ENCODE measurements at regions not wholly inside any gene's neighbourhood (a gene's known extent, or its start where the extent isn't known, plus 50 kb on each side); places are given as distances from the start of the nearest gene placed in this dataset.
"Not testable (repeated sequence)": the region's sequence is repeated elsewhere in the genome, so short reads cannot be mapped to it uniquely, and the experiment has no call there.

GRCh38 chr6:60758725-60759124 lies 1527.3 kb downstream of the KHDRBS2 start:
- H3K4me3 ChIP-seq (ENCODE audit: low read length); H3K4me1 ChIP-seq (ENCODE audit: control insufficient read depth, insufficient read depth, low read length); H3K9me3 ChIP-seq (replicated peaks; ENCODE audit: control insufficient read depth, low read depth, low read length); DNase-seq; H3K27ac ChIP-seq (ENCODE audit: low read length); H3K36me3 ChIP-seq (ENCODE audit: control insufficient read depth, insufficient read depth, low read length); H3K27me3 ChIP-seq (ENCODE audit: control insufficient read depth, insufficient read depth, low read length): not testable (repeated sequence)
- no CpG with 5 or more reads among the region's 9 CpGs for WGBS (ENCODE audit: insufficient coverage)

DNA sequence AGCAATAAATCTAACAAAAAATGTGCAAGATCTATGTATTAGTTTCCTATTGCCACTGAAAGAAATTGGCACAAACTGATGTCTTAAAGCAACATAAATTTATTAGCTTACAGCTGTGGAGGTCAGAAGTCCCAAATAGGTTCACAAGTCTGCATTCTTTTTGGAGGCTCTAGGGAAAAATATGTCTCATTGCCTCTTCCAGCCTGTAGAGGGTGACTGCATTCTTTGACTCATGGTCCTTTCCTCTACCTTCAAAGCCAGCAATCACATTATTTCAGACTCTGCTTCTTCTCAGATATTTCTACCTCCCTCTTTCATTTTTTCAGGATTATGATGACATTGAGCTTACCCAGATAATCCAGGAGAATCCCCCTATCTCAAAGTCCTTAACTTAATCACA lies 1531.1 kb downstream of the KHDRBS2 start:
- Histone ChIP-seq H3K36me3 (ENCODE audit: control insufficient read depth, insufficient read depth, low read length) (no peaks in the 10 kb centered on the region), H3K27ac (ENCODE audit: low read length) (no peak overlapping the region), H3K27me3 (ENCODE audit: control insufficient read depth, insufficient read depth, low read length) (no peaks in the 10 kb centered on the region), H3K9me3 (replicated peaks; ENCODE audit: control insufficient read depth, low read depth, low read length) (peaks cover 6% of the 10 kb centered on the region), H3K4me1 (ENCODE audit: control insufficient read depth, insufficient read depth, low read length) (no peaks in the 10 kb centered on the region), H3K4me3 (ENCODE audit: low read length) (no peak overlapping the region)
- DNase-seq = no peak

GRCh38 chr6:60750353-60751081 lies 1535.5 kb downstream of the KHDRBS2 start:
- H3K27me3 ChIP-seq (ENCODE audit: control insufficient read depth, insufficient read depth, low read length); H3K36me3 ChIP-seq (ENCODE audit: control insufficient read depth, insufficient read depth, low read length); H3K27ac ChIP-seq (ENCODE audit: low read length); H3K4me3 ChIP-seq (ENCODE audit: low read length); DNase-seq; H3K9me3 ChIP-seq (replicated peaks; ENCODE audit: control insufficient read depth, low read depth, low read length); H3K4me1 ChIP-seq (ENCODE audit: control insufficient read depth, insufficient read depth, low read length): not testable (repeated sequence)
- WGBS (ENCODE audit: insufficient coverage) = no CpG with 5 or more reads among the region's 7 CpGs

DNA sequence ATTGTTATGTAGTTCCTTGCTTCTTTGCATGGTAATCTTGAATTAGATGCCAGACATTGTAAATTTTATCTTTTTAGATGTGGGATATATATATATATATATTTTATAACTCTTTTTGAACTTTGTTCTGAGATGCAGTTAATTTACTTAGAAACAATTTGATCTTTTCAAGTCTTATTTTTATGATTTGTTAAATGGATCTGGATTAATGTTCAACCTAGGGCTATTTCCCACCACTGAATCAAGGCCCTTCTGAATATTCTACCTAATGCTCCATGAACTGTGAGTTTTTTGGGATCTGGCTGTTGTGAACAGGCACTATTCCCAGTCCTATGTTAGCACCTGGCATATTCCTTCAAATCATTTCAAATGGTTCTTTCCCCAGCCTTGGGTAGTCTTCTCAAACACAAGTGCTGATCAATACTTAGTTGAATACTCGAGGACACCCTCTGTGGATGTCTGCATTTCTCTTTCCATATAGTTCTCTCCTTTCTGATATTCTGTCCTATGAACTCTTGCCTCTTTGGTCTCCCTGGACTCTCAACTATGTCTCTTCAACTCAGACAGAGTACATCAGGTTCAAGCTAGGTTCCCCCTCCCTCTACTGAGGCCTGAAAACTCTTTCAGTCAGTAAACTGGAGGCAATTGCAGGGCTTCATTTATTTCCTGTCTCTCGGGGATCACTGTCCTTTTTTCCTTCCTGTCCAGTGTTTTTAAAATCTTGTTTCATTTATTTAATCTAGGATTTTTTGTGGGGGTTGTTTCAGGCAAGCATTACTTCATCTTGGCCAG lies 1538.1 kb downstream of the KHDRBS2 start:
- peak; percentile 11 for DNase-seq
- H3K27me3 ChIP-seq (ENCODE audit: control insufficient read depth, insufficient read depth, low read length); H3K4me1 ChIP-seq (ENCODE audit: control insufficient read depth, insufficient read depth, low read length); H3K9me3 ChIP-seq (replicated peaks; ENCODE audit: control insufficient read depth, low read depth, low read length); H3K36me3 ChIP-seq (ENCODE audit: control insufficient read depth, insufficient read depth, low read length); H3K4me3 ChIP-seq (ENCODE audit: low read length); H3K27ac ChIP-seq (ENCODE audit: low read length): not testable (repeated sequence)
- WGBS (ENCODE audit: insufficient coverage) = 45% methylated on average over 1 of the region's 2 CpGs

- WGBS (ENCODE audit: insufficient coverage) = 67% methylated on average over 2 of the region's 2 CpGs
- not testable (repeated sequence) for DNase-seq; H3K4me3 ChIP-seq (ENCODE audit: low read length); H3K36me3 ChIP-seq (ENCODE audit: control insufficient read depth, insufficient read depth, low read length); H3K27ac ChIP-seq (ENCODE audit: low read length); H3K4me1 ChIP-seq (ENCODE audit: control insufficient read depth, insufficient read depth, low read length); H3K9me3 ChIP-seq (replicated peaks; ENCODE audit: control insufficient read depth, low read depth, low read length); H3K27me3 ChIP-seq (ENCODE audit: control insufficient read depth, insufficient read depth, low read length)
Observed at GRCh38 chr6:60737764-60738425, 1548.1 kb downstream of the KHDRBS2 start.

GRCh38 chr6:60737315-60737714 lies 1548.7 kb downstream of the KHDRBS2 start:
- peak; percentile 3 for DNase-seq
- H3K27ac ChIP-seq (ENCODE audit: low read length); H3K9me3 ChIP-seq (replicated peaks; ENCODE audit: control insufficient read depth, low read depth, low read length); H3K36me3 ChIP-seq (ENCODE audit: control insufficient read depth, insufficient read depth, low read length); H3K4me3 ChIP-seq (ENCODE audit: low read length); H3K4me1 ChIP-seq (ENCODE audit: control insufficient read depth, insufficient read depth, low read length); H3K27me3 ChIP-seq (ENCODE audit: control insufficient read depth, insufficient read depth, low read length): not testable (repeated sequence)
- WGBS (ENCODE audit: insufficient coverage) = 62% methylated on average over 4 of the region's 6 CpGs

- H3K9me3 ChIP-seq (replicated peaks; ENCODE audit: control insufficient read depth, low read depth, low read length); H3K36me3 ChIP-seq (ENCODE audit: control insufficient read depth, insufficient read depth, low read length); H3K27me3 ChIP-seq (ENCODE audit: control insufficient read depth, insufficient read depth, low read length); DNase-seq; H3K4me3 ChIP-seq (ENCODE audit: low read length); H3K4me1 ChIP-seq (ENCODE audit: control insufficient read depth, insufficient read depth, low read length); H3K27ac ChIP-seq (ENCODE audit: low read length): not testable (repeated sequence)
- no CpG with 5 or more reads among the region's 5 CpGs for WGBS (ENCODE audit: insufficient coverage)
Observed at GRCh38 chr6:60723935-60724334, 1562.1 kb downstream of the KHDRBS2 start.

GRCh38 chr6:60695232-60695631 lies 1590.8 kb downstream of the KHDRBS2 start:
- peaks cover 2% of the 10 kb centered on the region for H3K9me3 ChIP-seq (replicated peaks; ENCODE audit: control insufficient read depth, low read depth, low read length)
- no peak for DNase-seq
- 64% methylated on average over 4 of the region's 4 CpGs for WGBS (ENCODE audit: insufficient coverage)

DNA sequence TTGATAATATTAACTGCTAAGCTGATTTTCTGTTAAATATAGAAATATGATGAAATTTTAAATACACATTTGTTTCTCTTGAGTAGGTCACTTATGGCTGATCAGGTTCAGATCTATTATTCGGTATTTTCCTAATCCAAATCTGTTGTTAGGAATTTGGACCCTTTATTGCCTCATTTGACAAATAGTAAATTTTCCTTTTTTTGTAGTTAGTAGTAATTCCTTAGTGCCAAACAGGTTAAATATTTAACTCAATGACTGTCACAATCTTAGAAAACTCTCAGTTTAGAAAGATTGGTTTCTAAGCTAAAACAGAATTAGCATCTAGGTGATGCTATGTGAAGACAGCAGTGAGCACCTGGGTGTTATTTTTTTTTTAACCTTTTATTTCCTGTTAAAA lies 1598.9 kb downstream of the KHDRBS2 start:
- WGBS (ENCODE audit: insufficient coverage) = no CpG with 5 or more reads among the region's 1 CpG
- H3K27ac ChIP-seq (ENCODE audit: low read length) = no peak overlapping the region
- H3K9me3 ChIP-seq (replicated peaks; ENCODE audit: control insufficient read depth, low read depth, low read length) = no peaks in the 10 kb centered on the region
- H3K27me3 ChIP-seq (ENCODE audit: control insufficient read depth, insufficient read depth, low read length) = no peaks in the 10 kb centered on the region
- no peaks in the 10 kb centered on the region for H3K36me3 ChIP-seq (ENCODE audit: control insufficient read depth, insufficient read depth, low read length)
- no peak for DNase-seq
- H3K4me3 ChIP-seq (ENCODE audit: low read length) = no peak overlapping the region
- no peaks in the 10 kb centered on the region for H3K4me1 ChIP-seq (ENCODE audit: control insufficient read depth, insufficient read depth, low read length)

More at GRCh38 chr6:60695232-60695631, 1590.8 kb downstream of the KHDRBS2 start:
- Histone ChIP-seq H3K4me3 (ENCODE audit: low read length) (no peak overlapping the region), H3K36me3 (ENCODE audit: control insufficient read depth, insufficient read depth, low read length) (no peaks in the 10 kb centered on the region), H3K27ac (ENCODE audit: low read length) (no peak overlapping the region), H3K4me1 (ENCODE audit: control insufficient read depth, insufficient read depth, low read length) (no peaks in the 10 kb centered on the region), H3K27me3 (ENCODE audit: control insufficient read depth, insufficient read depth, low read length) (no peaks in the 10 kb centered on the region)

DNA sequence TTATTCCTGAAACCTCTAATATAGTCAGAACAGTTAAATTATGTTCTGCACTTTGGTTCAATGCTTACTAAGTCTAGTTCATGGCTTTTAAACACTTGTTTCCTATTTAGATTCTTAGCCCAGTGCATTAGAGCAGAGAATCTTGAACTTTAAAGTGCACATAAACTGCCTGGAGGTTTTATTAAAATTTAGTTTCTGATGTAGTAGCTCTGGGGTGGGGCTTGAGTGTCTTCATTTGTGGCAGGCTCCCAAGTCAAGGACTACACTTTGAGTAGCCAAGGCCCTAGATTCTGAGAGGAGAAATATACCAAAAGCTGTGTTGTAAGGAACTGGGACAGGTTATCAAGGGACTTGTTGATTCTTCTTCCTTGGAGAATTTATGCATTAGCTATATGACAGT lies 1604.2 kb downstream of the KHDRBS2 start:
- H3K36me3 ChIP-seq (ENCODE audit: control insufficient read depth, insufficient read depth, low read length) = no peaks in the 10 kb centered on the region
- H3K27me3 ChIP-seq (ENCODE audit: control insufficient read depth, insufficient read depth, low read length) = no peaks in the 10 kb centered on the region
- H3K4me1 ChIP-seq (ENCODE audit: control insufficient read depth, insufficient read depth, low read length) = no peaks in the 10 kb centered on the region
- peaks cover 2% of the 10 kb centered on the region for H3K9me3 ChIP-seq (replicated peaks; ENCODE audit: control insufficient read depth, low read depth, low read length)
- DNase-seq = no peak
- no peak overlapping the region for H3K4me3 ChIP-seq (ENCODE audit: low read length)
- H3K27ac ChIP-seq (ENCODE audit: low read length) = no peak overlapping the region

Measured in muscle of leg (tissue), 3 donors.